HG03108 (cell line): ENCODE measurements at regions not wholly inside any gene's neighbourhood (a gene's known extent, or its start where the extent isn't known, plus 50 kb on each side); places are given as distances from the start of the nearest gene placed in this dataset.
"Not testable (repeated sequence)": the region's sequence is repeated elsewhere in the genome, so short reads cannot be mapped to it uniquely, and the experiment has no call there.

ENCODE experiments used
- ATAC-seq: cut with Tn5 transposase; IDR thresholded peaks from one replicate; pipeline ENCODE4 v1.9.1; 2021; ENCODE audit warnings: moderate library complexity; ENCODE audit not compliant: unreplicated experiment

- ATAC-seq: no peak
Observed at GRCh38 chr10:78465431-78465830, 431.8 kb downstream of the RPS24 start.

DNA sequence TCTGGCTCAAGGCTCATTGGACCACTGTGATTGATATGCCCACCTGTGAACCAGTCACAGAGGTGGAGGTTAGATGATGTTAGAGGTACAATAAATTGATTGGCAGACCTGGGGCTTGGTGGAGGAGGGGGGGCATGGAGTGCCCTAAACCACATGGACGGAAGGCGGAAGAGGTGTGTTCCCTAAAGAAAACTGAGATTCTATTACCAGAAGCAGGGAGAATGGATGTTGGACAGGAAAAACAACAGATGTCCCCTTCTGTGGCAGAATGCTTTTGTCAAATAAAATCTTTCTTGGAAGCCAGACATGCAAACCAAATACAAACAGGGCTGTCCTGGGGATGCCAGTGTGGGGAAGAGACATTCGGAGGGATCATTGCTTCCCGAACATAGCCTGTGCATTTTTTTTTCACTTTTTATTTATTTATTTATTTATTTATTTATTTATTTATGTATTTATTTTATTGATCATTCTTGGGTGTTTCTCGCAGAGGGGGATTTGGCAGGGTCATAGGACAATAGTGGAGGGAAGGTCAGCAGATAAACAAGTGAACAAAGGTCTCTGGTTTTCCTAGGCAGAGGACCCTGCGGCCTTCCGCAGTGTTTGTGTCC, 433.9 kb downstream of the RPS24 start:
- no peak for ATAC-seq

GRCh38 chr10:78468731-78469130, 435.1 kb downstream of the RPS24 start:
- ATAC-seq: not testable (repeated sequence)

DNA sequence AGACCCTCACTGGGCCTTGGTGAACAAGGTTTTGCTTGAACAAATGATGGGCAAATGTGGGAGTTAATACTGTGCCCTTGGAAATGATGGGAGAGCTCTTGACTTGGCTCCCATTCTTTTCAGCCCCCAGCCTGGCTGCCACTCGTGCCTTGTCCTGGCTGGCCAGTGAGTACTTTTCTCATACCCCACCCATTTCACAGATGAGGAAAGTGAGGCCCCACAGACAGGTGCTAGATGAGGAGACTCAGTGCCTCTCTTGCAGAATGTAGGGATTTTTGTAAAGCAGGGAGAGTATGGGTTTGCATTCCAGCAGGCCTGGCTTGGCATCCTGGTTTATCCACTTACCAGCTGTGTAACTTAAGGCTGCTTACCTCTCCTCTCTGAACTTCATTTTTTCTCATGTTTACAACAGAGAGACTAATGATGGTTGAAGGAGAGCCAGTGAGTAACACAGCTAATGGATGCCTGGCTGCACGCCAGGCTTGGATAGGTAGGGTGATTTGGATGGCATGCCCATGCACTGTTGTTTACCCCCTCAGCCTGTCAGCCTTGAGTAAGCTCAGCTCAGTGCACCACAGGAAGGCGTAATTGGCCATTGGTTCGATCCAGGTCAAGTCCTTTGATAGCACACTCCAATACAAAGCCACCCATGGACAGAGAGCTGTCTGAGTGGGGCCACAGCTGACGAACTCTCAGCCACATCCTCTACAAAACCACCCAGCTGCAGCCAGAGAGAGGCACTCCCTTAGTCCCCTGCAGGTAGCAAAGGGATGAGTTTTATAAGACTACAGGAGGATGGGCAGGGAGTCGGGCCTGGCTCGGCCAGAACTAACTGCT, 436.8 kb downstream of the RPS24 start:
- no peak for ATAC-seq

DNA sequence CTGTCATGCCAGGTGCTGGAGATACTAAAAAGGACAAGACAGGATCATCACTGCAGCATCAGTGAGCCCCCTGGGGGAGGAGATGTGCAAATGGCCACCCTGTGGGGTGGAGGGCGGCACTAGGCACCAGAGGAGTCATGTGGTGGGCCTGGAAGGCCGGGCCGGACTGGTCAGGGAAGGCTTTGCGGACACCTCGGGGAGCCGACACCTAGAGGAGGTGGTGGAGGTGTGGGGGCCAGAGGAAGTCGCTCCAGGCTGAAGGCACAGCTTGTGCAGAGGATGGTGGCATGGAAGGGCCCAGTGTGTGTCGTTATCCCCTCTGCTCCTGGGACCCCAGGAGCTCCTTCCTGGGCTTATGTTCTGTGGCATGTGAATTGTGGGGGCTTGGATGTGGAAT, 437.7 kb downstream of the RPS24 start:
- no peak for ATAC-seq

- ATAC-seq: no peak
Observed at GRCh38 chr10:78471723-78472550, 438.3 kb downstream of the RPS24 start.

GRCh38 chr10:78472551-78472890, 438.9 kb downstream of the RPS24 start:
- ATAC-seq: no peak

DNA sequence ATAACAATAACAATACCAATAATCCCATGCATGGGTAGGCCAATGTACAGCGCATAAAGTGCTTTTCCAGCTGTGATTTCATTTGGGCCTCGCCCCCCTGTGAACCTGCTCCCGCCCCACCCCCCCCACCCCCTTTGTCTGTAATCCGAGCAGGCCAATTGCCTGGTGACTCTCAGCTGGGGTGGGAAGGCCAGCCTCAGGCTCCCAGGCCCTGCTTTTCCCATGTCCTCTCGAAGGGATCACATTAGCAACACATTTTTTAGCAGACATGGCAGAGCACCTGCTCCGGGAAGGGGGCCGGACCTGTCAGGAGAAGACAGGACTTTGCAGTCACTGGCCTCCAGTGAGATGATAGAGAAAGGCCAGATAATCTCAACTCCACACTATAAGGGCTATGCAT, 439.3 kb downstream of the RPS24 start:
- ATAC-seq: no peak

GRCh38 chr10:78474743-78475142, 441.1 kb downstream of the RPS24 start:
- ATAC-seq: no peak

DNA sequence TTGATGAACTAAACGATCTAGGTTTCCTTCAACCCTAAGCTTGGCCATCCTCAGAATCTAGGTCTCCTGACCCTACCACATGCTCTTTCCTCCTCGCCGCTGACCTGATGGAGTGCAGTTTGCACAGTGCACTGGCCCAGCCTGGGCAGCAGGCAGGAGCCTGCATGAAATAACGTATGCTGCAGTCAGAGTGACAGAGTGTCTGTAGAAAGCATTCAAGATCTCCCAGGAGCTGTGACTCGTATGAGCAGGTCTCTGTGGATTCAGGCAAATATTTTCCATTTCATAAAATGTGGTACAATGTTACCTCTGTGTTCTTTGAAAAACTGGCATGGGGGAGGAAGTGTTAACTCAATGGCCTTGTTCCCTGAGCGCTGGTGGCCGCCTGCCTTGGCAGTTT, 441.8 kb downstream of the RPS24 start:
- ATAC-seq: no peak

DNA sequence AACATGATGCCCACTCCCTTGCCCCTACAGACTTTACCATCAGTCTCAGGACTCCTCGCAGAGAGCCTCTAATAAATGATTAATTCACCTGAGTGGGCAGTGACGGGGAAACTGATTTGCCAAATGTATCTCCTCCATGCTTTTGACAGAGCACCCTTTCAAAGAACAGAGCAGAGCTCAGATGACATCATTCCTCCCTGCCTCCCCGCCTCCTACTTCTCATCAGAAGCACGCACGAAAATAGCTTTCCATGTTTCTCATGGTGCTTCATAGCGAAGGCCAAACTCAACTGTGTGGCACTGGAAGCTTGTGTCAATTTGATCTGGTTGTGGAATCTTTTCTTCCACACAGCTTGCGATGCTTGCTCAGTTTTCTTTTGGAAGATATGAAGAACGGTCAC, 442.5 kb downstream of the RPS24 start:
- no peak for ATAC-seq

DNA sequence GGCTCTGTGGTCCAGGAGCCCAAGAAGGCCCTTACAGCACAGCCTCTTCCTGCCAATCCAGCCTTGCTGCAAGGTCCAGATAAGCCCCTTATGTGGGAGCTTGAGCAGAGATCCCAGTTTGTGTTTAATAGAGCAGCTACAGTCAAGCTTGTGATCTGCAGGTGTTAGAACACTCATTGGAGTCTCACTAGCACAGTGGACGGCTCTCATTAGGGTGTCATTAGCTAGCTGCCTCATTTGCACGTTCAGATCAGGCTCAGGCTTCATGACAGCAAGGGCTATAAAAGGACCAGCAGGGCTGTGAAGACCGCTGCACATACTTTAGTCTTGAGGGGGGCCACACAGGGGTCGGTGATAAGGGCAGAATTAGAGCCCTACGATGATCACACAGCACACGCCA, 443.2 kb downstream of the RPS24 start:
- no peak for ATAC-seq

GRCh38 chr10:78478919-78479318, 445.3 kb downstream of the RPS24 start:
- no peak for ATAC-seq

- no peak for ATAC-seq
Observed at GRCh38 chr10:78479467-78479866, 445.8 kb downstream of the RPS24 start.

DNA sequence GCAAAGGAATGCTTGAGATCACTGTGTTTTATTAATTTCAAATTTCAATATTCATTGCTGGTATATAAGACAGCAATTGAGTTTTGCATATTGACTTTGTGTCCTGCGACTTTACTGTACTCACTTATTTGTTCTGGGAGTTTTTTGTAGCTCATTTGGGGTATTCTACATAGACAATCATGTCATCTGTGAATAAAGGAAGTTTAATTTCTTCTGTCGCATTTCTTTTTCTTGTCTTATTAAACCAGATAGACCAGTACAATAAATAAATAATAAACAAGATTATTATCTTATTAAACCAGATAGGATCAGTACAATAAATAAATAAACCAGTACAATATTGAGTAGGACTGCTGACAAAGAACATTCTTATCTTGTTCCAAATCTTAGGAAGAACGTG, 448.2 kb downstream of the RPS24 start:
- no peak for ATAC-seq

DNA sequence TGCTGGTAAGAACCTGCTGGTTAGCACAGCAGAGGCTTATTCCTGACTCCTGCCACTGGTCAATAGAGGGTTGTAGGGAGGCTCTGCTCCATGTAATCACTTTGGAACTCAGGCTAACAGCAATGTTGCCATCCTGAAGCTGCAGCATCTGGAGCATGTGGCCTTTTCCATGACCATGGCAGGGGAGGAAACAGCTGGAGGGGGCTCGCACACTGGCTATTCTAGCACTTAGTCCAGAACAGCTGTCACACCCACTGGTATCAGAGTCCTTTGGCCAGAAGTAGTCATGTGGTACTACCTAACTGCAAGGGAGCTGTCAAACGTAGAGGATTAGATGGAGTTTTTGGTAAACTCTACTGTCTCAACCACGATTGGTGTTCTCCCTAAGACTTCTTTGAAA, 450.0 kb downstream of the RPS24 start:
- no peak for ATAC-seq

DNA sequence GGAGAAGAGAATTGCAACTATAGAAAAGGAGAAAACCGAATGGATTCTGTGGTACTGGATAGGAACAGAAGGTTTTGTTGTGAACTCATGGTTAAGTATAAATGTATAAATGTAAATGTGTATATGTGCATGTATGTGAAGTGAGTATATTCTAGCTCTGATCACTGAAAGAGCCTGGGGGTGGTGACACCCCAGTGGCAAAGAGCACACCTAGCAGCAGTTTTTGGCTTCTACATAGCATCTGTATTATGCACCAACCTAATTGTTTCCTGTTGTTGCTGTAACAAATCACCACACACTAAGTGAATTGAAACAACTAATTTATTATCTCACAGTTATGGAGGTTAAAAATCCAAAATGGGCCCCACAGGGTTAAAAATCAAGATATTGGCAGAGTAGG, 455.4 kb downstream of the RPS24 start:
- ATAC-seq: no peak

DNA sequence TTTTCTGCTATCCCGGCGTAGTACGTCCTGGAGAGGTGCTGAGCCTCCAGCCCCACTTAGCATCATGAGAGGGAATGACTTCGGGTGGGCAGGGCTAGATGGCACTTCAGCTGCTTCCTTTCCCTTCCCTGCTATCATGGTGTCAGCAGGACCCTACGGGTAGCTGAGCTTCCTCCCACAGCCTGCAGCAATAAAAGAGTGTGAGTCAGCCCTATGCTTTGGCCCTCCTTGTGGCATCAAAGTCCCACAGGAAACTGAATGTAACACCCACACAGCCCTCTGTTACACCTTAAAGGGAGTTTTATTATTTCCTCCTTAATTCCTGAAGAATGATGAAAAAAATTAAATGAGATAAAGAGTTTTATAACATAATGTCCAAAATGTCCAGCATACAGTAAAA, 458.1 kb downstream of the RPS24 start:
- no peak for ATAC-seq

DNA sequence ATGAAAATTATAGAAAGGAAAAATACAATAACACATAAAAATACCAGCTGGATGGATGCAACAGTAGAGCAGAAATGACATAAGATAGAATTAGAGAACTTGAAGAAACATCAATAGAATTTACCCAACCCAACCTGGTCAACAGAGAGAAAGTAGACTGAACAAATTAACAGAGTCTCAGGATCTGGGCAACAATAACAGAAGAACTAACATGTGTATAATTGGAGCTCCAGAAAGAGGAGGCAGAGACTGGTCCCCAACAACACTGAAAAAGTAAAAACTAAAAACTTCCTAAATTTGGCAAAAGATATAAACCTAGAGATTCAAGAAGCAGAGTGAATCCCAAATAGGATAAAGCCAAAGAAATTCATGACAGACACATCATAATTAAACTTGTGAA, 458.8 kb downstream of the RPS24 start:
- no peak for ATAC-seq

DNA sequence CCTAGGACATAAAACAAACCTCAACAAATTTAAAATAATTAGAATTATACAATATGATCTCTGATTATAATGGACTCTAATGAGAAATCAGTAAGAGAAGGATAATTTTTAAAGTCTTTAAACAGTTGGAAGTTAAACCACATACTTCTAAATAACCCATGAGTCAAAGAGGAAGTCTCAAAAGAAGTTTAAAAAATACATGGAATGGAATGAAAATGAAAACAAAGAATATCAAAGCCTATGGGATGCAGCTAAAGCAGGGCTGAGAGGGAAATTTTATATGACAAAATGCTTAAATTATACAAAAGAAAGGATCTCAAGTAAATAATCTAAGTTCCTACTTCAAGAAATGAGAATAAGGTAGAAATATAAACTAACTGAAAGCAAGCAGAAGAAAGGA, 460.5 kb downstream of the RPS24 start:
- ATAC-seq: no peak

DNA sequence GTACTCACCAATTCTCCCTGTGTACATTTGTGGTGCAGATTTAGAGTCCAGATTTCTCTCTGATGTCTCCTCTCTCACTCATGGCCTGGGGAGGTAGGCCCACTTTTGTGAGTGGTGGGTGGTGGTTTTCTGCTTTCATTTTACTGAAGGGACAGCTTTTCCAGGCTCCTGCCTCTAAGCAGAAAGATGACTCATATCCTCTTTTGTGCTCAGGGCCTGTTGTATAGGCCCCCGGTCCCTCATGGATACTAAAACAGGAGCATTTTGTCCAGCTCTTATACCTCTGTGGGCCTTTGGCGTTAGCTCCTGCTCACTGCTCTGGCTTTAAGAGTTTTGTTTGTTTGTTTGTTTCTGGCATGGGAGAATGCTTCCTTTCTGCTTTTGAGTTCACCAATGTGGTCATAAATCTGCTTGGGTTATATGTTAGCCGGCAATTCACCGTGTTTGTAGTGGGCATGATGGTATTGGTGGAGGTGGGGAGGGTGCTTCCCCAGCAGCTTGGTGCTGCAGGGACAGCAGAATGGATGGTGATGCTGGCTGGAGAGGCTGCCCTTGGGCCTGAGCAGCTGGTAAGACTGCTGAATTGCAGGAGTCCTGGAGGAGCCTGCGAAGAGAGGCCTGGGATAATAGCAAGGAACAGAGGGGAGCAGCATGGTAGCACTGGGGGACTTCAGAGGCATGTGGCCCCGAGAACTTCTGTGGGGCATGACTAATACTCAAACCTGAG, 468.7 kb downstream of the RPS24 start:
- ATAC-seq: no peak
